ENCODE measurements at regions not wholly inside any gene's neighbourhood (a gene's known extent, or its start where the extent isn't known, plus 50 kb on each side); places are given as distances from the start of the nearest gene placed in this dataset.
A peak's percentile ranks its signal among the peaks of the same experiment; 100 is the strongest.
"Not testable (repeated sequence)": the region's sequence is repeated elsewhere in the genome, so short reads cannot be mapped to it uniquely, and the experiment has no call there.

DNA sequence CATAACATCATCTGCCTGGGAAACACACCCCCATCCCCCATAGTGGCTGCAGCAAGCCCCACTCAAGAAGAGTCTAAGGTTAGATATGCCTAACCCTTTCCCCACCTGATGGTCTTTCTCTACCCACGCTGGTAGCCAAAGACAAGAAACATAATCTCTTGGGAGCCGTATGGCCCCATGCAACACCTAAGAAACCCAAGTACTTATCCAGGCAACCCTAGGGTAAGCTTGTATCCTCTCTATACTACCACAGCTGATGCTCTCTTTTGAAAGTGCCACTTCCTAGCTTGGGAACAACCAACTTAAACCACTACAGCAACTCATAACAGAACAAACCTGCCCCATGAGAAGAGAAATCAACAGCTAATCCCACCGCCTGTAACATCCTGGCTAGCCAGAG is 161.1 kb downstream of the MSN start:
- TF ChIP-seq CTCF (IDR thresholded peaks at IDR 0.05; ENCODE audit: low read depth, low read length), result no peak
- no peak overlapping the region for H3K27ac ChIP-seq
- no peaks in the 10 kb centered on the region for H3K36me3 ChIP-seq
- no peak for DNase-seq (ENCODE audit: low read depth in 1 of 2, low spot score in 1 of 2)
- no peaks in the 10 kb centered on the region for H3K9me3 ChIP-seq (ENCODE audit: low read depth)
- no peak overlapping the region for H3K4me3 ChIP-seq
- no peaks in the 10 kb centered on the region for H3K4me1 ChIP-seq (ENCODE audit: low read depth)
- no peaks in the 10 kb centered on the region for H3K27me3 ChIP-seq

GRCh38 chrX:65825226-65825625 is 157.8 kb downstream of the MSN start:
- not testable (repeated sequence) for H3K27ac ChIP-seq; H3K4me1 ChIP-seq (ENCODE audit: low read depth); H3K36me3 ChIP-seq; DNase-seq (ENCODE audit: low read depth in 1 of 2, low spot score in 1 of 2); H3K9me3 ChIP-seq (ENCODE audit: low read depth); H3K4me3 ChIP-seq
- H3K27me3 ChIP-seq, result peaks cover 11% of the 10 kb centered on the region

DNA sequence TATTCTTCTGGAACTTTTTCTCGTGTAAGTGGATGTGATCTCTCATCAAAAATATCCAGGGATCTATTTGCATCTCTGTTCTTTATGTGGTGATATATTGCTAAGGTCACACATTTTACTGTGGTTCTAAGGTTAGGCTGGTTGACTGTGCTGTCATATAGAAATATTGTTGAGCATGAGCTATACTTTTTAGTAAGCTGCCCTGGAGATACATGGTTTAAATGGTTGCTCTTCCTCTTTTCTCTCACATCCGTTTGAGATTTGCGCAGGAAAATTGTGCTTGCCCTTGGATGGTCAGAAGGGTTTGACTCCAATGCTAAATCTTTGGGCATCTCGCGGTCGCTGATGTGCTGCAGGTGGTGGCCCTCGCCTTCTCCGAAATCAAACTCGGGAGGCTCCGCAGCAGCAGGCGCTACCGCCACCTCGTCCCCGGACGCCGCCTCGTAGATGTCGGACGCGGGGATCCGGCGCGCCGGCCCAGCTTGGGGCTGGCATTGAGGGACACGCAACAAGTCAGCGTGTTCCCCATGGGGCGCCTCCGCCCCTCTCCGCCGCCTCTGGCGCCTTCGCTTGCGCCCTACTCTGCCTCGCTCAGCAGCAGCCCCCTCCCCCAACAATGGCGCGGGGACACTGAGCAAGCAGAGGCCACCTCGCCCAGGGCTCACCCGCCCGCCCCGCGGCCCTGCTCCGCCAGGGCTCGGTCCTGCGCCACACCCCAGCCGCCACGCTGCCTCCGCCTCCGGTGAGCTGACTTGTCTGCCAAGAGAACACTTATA is 154.5 kb downstream of the MSN start:
- H3K27me3 ChIP-seq, result peaks cover 11% of the 10 kb centered on the region

GRCh38 chrX:65819983-65820382 is 152.5 kb downstream of the MSN start:
- H3K36me3 ChIP-seq; DNase-seq (ENCODE audit: low read depth in 1 of 2, low spot score in 1 of 2); H3K4me3 ChIP-seq; H3K9me3 ChIP-seq (ENCODE audit: low read depth); H3K4me1 ChIP-seq (ENCODE audit: low read depth); H3K27ac ChIP-seq: not testable (repeated sequence)
- peaks cover 11% of the 10 kb centered on the region for H3K27me3 ChIP-seq

More for the DNA sequence above, 154.5 kb downstream of the MSN start:
- Histone ChIP-seq H3K4me1 (ENCODE audit: low read depth) (no peaks in the 10 kb centered on the region), H3K27ac (no peak overlapping the region), H3K4me3 (peak overlapping the region; percentile 16), H3K36me3 (no peaks in the 10 kb centered on the region), H3K9me3 (ENCODE audit: low read depth) (no peaks in the 10 kb centered on the region)
- TF ChIP-seq CTCF (IDR thresholded peaks at IDR 0.05; ENCODE audit: low read depth, low read length), result no peak
- peak; percentile 0 to 23 for DNase-seq (ENCODE audit: low read depth in 1 of 2, low spot score in 1 of 2)

- no peaks in the 10 kb centered on the region for H3K36me3 ChIP-seq
Observed at GRCh38 chrX:65813245-65813644, 145.8 kb downstream of the MSN start.

GRCh38 chrX:65811558-65812228 is 144.2 kb downstream of the MSN start:
- Histone ChIP-seq H3K4me1 (ENCODE audit: low read depth) (no peaks in the 10 kb centered on the region), H3K27me3 (no peaks in the 10 kb centered on the region), H3K4me3 (no peak overlapping the region), H3K9me3 (ENCODE audit: low read depth) (no peaks in the 10 kb centered on the region), H3K27ac (no peak overlapping the region), H3K36me3 (no peaks in the 10 kb centered on the region)
- TF ChIP-seq CTCF (IDR thresholded peaks at IDR 0.05; ENCODE audit: low read depth, low read length), result no peak
- no peak for DNase-seq (ENCODE audit: low read depth in 1 of 2, low spot score in 1 of 2)

More at GRCh38 chrX:65813245-65813644, 145.8 kb downstream of the MSN start:
- TF ChIP-seq CTCF (IDR thresholded peaks at IDR 0.05; ENCODE audit: low read depth, low read length), result no peak
- H3K27ac ChIP-seq, result no peak overlapping the region
- H3K4me3 ChIP-seq, result no peak overlapping the region
- DNase-seq (ENCODE audit: low read depth in 1 of 2, low spot score in 1 of 2), result no peak
- no peaks in the 10 kb centered on the region for H3K27me3 ChIP-seq
- H3K9me3 ChIP-seq (ENCODE audit: low read depth), result no peaks in the 10 kb centered on the region
- H3K4me1 ChIP-seq (ENCODE audit: low read depth), result no peaks in the 10 kb centered on the region
